Left cardiac atrium (tissue), 4 donors: ENCODE measurements at regions not wholly inside any gene's neighbourhood (a gene's known extent, or its start where the extent isn't known, plus 50 kb on each side); places are given as distances from the start of the nearest gene placed in this dataset.
A peak's percentile ranks its signal among the peaks of the same experiment; 100 is the strongest.
"Not testable (repeated sequence)": the region's sequence is repeated elsewhere in the genome, so short reads cannot be mapped to it uniquely, and the experiment has no call there.

Experiments
- ATAC-seq, 2 donors: fragments of 200-7000 bp; cut with Tn5 transposase; one replicate each; pipeline ENCODE4 v1.9.1; 2020; ENCODE audit warnings: mild to moderate bottlenecking in 2 of 2, moderate library complexity in 2 of 2
- DNase-seq: peaks from one replicate; pipeline ENCODE4 v3.0.0-alpha.2; 2020
- intact Hi-C, 2 donors: fragments of 100-400 bp; cut with DNase I; formaldehyde crosslinking; loops; one replicate each; pipeline versions ENCODE4 v1.14.1 to v1.15.1; 2022 to 2023
- donor health status: DM: no; HTN: yes; CAD: no.
- donor health status: DM: no; HTN: yes; CAD: no; lungs with severe emphysema.
- donor health status: DM: yes; HTN: yes; CAD: no.
- donor health status: Dilated cardiomyopathy.

DNA sequence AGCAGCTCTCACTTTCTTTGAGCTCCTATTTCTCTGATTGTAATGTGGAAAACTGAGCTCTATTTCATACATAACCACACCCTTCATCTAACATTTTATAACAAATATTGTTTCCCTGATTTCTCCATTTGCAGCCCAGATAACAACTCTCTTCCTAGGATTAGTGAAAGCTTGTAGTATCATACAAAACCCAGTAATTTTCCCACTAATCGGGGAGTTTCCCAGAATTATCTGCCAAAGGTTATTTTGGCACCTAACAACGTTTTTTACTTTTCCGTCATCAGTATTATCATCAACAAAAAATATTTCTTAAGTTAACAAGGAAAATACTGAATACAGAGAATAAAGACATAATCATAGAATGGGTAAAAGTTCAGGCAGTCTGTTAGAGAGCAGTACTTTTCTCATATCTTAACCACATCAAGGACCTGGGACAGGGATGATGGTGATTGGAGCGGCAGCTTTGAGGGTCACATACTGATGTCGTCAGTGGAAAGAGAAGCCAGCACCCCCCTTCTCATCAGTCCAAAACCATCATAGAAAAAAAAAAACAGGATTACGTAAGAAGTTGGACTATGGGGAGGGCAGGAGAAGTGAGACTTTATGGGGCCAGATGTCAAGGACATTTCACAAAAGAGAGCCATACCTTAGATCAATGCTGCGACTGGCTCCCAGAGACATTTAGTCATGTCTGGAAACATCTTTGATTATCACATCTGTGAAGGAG is 166.1 kb upstream of the TNFAIP3 start:
- peak; percentile 10 to 54 for ATAC-seq
- DNase-seq, result peak; percentile 50

GRCh38 chr6:137701942-137702341 is 165.1 kb upstream of the TNFAIP3 start:
- DNase-seq, result no peak
- intact Hi-C loops, result loop anchor here in 1 of 2 donors (10.0 kb wide), 1 partner anchor 403 kb away; the partner anchor contains the start of gene PERP
- no peak for ATAC-seq

More for the DNA sequence above, 166.1 kb upstream of the TNFAIP3 start:
- intact Hi-C loops, result loop anchor here in 1 of 2 donors (10.0 kb wide), 1 partner anchor 404 kb away; the partner anchor contains the start of gene PERP

GRCh38 chr6:137702791-137703424 is 164.2 kb upstream of the TNFAIP3 start:
- intact Hi-C loops, result loop anchor here in 1 of 2 donors (10.0 kb wide), 1 partner anchor 402 kb away; the partner anchor contains the start of gene PERP
- ATAC-seq (peak; percentile 7 to 49), DNase-seq (no peak)

GRCh38 chr6:137704802-137705159 is 162.3 kb upstream of the TNFAIP3 start:
- ATAC-seq (no peak), DNase-seq (no peak)
- intact Hi-C loops, result loop anchor here (2.0 to 10.0 kb wide), 4 partner anchors 162 to 400 kb away; partner anchors contain the start of genes TNFAIP3 (in 2 of the 2) and PERP (in 1 of the 2)

- DNase-seq (peak; percentile 61), ATAC-seq (peak; percentile 48 to 64)
- intact Hi-C loops, result loop anchor here (2.0 to 10.0 kb wide), 5 partner anchors 161 to 399 kb away; partner anchors contain the start of genes TNFAIP3 (in 2 of the 2) and PERP (in 1 of the 2)
These were observed 161.6 kb upstream of the TNFAIP3 start for GRCh38 chr6:137705160-137706082.

GRCh38 chr6:137706083-137706750 is 160.8 kb upstream of the TNFAIP3 start:
- ATAC-seq (no peak), DNase-seq (no peak)
- intact Hi-C loops, result loop anchor here (2.0 to 10.0 kb wide), 4 partner anchors 161 to 399 kb away; partner anchors contain the start of genes PERP (in 1 of the 2) and TNFAIP3 (in 1 of the 2)

GRCh38 chr6:137707038-137707589 is 159.9 kb upstream of the TNFAIP3 start:
- ATAC-seq (no peak), DNase-seq (no peak)
- intact Hi-C loops, result loop anchor here (2.0 to 10.0 kb wide), 4 partner anchors 160 to 398 kb away; partner anchors contain the start of genes PERP (in 1 of the 2) and TNFAIP3 (in 1 of the 2)

GRCh38 chr6:137707590-137708360 is 159.3 kb upstream of the TNFAIP3 start:
- DNase-seq (peak; percentile 55), ATAC-seq (peak; percentile 64 to 70)
- intact Hi-C loops, result loop anchor here (2.0 to 10.0 kb wide), 4 partner anchors 160 to 397 kb away; partner anchors contain the start of genes PERP (in 1 of the 2) and TNFAIP3 (in 1 of the 2)

- intact Hi-C loops, result loop anchor here (5.0 to 10.0 kb wide), 3 partner anchors 159 to 396 kb away; partner anchors contain the start of genes PERP (in 1 of the 2) and TNFAIP3 (in 1 of the 2)
These were observed 158.6 kb upstream of the TNFAIP3 start for GRCh38 chr6:137708481-137708880.

GRCh38 chr6:137709424-137710236 is 157.4 kb upstream of the TNFAIP3 start:
- ATAC-seq (no peak), DNase-seq (no peak)
- intact Hi-C loops, result loop anchor here (5.0 to 10.0 kb wide), 3 partner anchors 158 to 395 kb away; partner anchors contain the start of genes PERP (in 1 of the 2) and TNFAIP3 (in 1 of the 2)

More at GRCh38 chr6:137708481-137708880, 158.6 kb upstream of the TNFAIP3 start:
- DNase-seq (no peak), ATAC-seq (no peak)

GRCh38 chr6:137711972-137712371 is 155.1 kb upstream of the TNFAIP3 start:
- DNase-seq (no peak), ATAC-seq (no peak)
- intact Hi-C loops, result no loop called here

DNA sequence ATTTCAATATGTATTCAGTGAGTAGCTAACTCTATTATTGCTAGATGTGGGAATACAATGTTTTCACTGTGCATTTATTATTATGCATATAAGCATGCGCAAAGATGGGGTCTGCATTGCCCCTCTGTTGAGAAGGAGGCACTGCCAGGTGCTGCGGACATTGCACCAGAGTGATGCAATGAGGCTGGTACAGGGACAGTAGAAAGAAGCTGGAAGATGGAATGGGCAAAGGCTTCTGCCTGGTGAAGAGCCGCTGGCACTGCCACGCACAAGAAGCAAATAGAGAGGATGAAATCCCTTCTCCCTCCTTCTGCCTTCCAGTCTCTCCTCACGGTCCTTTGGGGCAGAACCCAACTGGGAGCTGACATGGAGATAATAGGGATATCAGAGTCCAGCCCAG is 154.5 kb upstream of the TNFAIP3 start:
- intact Hi-C loops, result no loop called here
- ATAC-seq (no peak), DNase-seq (no peak)

DNA sequence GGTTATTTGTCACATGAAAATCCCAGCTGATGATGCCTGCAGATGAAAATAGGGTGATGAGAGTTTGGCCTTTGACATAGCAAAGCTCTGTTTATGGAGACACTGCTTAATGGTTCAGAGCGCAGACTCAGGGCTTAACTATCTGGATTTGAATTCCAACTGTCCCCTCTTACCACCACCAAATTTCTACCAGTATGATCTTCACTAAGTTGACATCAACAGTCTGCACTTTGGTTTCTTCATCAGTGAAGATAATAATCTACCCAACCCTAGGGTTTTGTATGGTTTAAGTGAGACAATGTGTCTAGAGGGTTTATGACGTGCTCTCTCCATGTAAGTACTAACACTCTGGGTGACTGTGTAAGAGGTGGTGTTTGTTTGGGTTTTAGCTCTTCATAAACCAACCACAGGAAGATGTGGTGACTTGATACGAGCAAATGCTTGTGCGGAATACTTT is 151.4 kb upstream of the TNFAIP3 start:
- DNase-seq (no peak), ATAC-seq (peak; percentile 43 to 85)
- intact Hi-C loops, result no loop called here

GRCh38 chr6:137717074-137718073 is 149.7 kb upstream of the TNFAIP3 start:
- DNase-seq, result no peak
- intact Hi-C loops, result no loop called here
- ATAC-seq, result no peak

DNA sequence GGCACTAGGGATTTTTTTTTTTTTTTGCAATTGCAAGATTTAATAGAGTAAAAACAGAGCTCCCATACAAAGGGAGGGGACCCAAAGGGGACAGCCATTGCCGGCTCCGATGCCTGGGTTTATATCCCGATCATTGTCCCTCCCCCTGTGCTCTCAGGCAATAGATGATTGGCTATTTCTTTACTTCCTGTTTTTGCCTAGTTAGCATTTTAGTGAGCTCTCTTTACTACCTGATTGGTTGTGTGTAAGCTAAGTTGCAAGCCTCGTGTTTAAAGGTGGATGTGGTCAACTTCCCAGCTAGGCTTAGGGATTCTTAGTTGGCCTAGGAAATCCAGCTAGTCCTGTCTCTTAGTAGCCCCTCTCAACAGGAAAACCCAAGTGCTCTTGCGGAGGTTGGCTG is 148.2 kb upstream of the TNFAIP3 start:
- ATAC-seq, intact Hi-C loops, DNase-seq: not testable (repeated sequence)
